ENCODE measurements at regions not wholly inside any gene's neighbourhood (a gene's known extent, or its start where the extent isn't known, plus 50 kb on each side); places are given as distances from the start of the nearest gene placed in this dataset.

DNA sequence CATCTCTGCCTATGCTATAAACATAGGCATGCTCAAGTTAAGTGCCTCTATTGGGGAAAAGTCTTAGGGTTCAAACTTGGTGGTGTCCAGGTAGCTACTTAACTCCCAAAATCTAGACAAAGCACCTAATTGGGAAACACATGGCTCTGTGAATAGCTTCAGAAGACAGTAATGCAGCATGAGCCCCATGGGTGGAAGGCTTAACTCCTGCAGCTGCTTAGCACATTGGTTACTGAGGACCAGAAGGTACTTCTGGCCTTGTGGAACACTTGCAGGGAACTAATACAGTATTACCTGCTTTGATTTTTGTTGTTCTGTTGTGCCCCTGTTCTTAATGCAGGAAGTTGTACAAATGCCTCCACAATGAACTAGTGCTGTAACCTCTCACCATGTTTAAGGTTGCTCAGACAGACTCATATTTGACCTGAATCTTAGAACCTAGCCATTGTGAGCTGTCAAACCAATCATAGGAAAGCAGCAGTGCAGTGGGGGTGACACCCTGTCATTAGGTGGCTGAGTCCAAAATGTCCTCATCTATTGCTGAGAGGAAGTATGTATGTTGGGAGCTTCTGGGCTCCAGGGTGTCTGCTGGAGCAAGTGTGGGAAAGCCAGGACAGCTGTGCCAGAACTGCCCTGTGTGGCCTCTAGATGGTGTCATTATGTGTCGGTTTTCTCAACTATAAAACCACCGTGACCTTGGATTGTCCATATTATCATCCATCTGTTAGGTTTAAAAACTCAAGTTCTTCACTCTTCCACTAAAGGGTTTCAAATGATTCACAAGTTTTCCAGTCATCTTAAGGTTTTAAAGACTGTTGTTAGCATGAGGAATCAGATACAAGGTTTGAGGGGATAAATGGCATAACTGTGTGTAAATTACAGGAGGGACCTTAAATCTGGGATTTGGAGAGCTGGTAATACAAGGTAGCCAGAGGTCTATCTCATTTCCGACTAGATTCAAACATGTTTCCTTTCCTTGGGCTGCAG is 69.9 kb upstream of the WDR1 start:
- TF ChIP-seq, protein P1, sequence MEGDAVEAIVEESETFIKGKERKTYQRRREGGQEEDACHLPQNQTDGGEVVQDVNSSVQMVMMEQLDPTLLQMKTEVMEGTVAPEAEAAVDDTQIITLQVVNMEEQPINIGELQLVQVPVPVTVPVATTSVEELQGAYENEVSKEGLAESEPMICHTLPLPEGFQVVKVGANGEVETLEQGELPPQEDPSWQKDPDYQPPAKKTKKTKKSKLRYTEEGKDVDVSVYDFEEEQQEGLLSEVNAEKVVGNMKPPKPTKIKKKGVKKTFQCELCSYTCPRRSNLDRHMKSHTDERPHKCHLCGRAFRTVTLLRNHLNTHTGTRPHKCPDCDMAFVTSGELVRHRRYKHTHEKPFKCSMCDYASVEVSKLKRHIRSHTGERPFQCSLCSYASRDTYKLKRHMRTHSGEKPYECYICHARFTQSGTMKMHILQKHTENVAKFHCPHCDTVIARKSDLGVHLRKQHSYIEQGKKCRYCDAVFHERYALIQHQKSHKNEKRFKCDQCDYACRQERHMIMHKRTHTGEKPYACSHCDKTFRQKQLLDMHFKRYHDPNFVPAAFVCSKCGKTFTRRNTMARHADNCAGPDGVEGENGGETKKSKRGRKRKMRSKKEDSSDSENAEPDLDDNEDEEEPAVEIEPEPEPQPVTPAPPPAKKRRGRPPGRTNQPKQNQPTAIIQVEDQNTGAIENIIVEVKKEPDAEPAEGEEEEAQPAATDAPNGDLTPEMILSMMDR (IDR thresholded peaks at IDR 0.05; ENCODE audit: low read depth, low read length): peak; percentile 35
- no peak overlapping the region for H3K4me3 ChIP-seq (replicated peaks in 1 of 2; ENCODE audit: low read depth in 2 of 2, low read length in 2 of 2)
- peak; percentile 20 to 22 for DNase-seq (ENCODE audit: low read depth in 2 of 2)

DNA sequence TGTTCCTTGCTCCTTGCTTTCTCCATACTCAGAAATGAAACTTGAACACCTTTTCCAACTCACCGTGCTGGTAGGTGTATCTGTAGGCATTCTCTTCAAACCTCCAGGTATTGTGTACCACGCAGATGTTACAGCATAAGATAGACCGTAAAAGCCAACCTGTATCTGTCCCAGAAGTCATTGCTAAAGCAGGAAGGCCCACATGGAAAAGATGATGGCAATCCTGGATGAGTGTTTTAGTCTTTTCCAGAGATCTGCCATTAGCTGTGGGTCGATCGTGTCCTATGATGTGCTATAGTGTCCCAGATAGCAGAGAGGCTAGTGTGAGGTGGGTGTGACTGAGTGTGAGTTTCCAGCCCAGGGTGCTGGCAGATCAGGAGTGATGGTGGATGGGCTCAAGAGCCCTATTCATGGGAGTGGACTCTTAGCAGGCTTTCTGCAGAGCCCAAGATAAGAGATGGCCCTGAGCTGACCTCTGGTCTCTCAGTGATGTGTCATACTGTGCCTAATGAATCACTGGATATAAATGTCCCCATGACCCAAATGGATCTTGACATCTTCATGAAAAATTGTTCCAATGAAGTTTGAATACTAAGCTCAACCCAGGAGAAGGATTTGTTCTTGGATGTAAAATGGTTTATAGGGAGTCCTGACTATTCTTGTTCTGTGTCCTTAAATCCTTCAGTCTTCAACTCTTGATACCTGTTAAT is 69.1 kb upstream of the WDR1 start:
- TF ChIP-seq, protein P1 (IDR thresholded peaks at IDR 0.05; ENCODE audit: low read depth, low read length): no peak
- peak in 1 of 2 donors; percentile 26 for DNase-seq (ENCODE audit: low read depth in 2 of 2)
- no peak overlapping the region for H3K4me3 ChIP-seq (replicated peaks in 1 of 2; ENCODE audit: low read depth in 2 of 2, low read length in 2 of 2)

DNA sequence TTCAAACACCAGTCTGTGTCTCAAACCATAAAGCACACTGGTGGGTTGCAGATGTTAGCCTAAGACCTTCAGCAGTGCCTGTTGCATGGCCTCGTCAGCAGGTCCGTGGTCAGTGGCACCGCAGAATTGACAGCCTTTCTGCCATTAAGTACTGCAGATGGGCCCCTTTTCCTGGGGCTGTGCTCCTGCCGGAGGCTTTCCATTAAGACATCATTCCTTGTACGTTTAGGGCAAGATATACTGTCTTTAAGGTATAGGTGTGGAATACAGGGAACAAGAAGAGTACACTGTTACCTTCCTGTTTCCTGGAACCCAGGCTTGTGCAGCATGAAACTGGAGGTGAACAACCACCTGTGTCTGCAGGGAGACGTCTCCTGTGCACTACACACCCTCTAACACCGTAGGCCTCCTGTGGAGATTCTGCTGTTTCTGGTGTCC is 67.9 kb upstream of the WDR1 start:
- TF ChIP-seq, protein P1 (IDR thresholded peaks at IDR 0.05; ENCODE audit: low read depth, low read length): no peak
- DNase-seq (ENCODE audit: low read depth in 2 of 2): no peak
- no peak overlapping the region for H3K4me3 ChIP-seq (replicated peaks in 1 of 2; ENCODE audit: low read depth in 2 of 2, low read length in 2 of 2)

DNA sequence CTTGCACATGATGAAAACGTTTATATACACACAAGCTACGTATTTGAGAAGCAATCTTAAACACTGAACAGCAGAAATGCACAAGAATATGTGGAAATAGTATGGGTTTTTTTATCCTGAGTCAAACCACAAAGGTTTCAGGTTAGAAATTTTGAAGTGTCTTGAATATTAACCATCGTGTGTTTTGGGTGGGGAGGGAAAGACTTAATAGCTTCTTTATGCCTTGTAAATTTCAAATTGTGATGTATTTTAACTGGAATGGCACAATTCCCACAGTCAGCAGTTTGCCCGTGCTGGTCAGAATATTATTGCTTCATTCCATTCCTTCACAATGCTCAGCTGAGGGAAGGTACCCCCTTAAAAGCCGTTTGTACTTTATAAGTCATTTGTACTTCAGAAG is 67.4 kb upstream of the WDR1 start:
- peak; percentile 47 to 57 for DNase-seq (ENCODE audit: low read depth in 2 of 2)
- TF ChIP-seq, protein P1 (IDR thresholded peaks at IDR 0.05; ENCODE audit: low read depth, low read length): no peak
- H3K4me3 ChIP-seq (replicated peaks in 1 of 2; ENCODE audit: low read depth in 2 of 2, low read length in 2 of 2): no peak overlapping the region

DNA sequence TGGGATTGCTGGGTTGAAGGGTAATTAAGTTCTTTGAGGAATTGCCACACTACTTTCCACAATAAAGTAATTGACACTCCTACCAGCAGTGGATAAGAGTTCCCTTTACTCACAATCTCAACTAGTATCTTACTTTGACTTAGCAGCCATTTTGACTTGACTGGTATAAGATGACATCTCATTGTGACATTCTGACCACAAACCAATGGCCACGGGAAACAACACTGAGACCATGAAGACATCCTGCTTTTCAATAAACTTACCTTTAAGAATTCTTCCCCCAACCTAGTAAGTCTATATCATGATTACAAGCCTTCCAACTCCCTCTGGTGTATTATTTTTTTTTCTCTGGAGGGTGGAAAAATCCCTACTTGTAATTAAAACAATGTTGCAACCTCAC is 66.9 kb upstream of the WDR1 start:
- TF ChIP-seq, protein P1 (IDR thresholded peaks at IDR 0.05; ENCODE audit: low read depth, low read length): no peak
- H3K4me3 ChIP-seq (replicated peaks in 1 of 2; ENCODE audit: low read depth in 2 of 2, low read length in 2 of 2): no peak overlapping the region
- DNase-seq (ENCODE audit: low read depth in 2 of 2): no peak

DNA sequence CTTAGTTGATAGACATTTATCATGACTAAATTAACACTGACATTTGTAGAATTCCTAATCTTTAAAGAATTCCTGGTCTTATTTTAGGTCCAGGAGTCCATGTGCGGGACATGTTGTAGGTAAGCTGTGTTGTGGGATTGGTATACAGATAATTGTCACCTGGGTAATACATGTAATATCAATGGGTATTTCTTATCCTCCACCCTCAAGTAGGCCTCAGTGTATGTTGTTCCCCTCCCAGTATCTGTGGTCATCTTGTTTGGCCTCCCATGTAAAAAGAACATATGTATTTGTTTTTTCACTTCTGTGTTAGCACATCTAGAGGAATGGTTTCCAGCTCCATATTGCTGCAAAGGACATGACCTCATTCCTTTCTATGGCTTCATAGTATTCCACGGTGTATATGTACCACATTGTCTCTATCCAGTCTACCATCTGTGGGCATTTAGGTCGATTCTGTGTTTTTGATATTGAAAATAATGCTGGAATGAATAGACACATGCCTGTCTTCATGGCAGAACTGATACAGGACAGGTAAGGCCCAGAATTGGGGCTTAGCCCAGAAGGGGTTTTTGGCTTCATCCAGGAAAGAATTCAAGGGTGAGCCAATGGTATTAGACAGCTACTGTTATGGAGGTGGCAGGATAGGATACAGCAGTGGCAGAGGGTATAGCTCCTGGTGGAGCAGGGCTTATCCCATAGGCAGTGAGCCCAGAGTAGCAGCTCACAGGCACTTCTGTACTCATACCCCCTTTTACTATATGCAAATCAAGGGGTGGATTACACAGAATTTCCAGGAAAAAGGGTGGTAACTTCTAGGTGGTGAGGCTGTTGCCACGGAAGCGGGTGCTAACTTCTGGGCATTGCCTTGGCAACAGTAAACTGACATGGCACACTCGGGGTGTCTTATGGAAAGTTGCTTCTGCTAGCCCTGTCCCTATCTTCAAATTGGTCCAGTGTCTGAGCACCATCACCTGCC is 66.1 kb upstream of the WDR1 start:
- no peak for DNase-seq (ENCODE audit: low read depth in 2 of 2)
- no peak overlapping the region for H3K4me3 ChIP-seq (replicated peaks in 1 of 2; ENCODE audit: low read depth in 2 of 2, low read length in 2 of 2)
- TF ChIP-seq, protein P1 (IDR thresholded peaks at IDR 0.05; ENCODE audit: low read depth, low read length): no peak
